Neuronal stem cell (in vitro differentiated cells): ENCODE measurements at regions not wholly inside any gene's neighbourhood (a gene's known extent, or its start where the extent isn't known, plus 50 kb on each side); places are given as distances from the start of the nearest gene placed in this dataset.

Source experiments
- DNase-seq: peaks from one replicate; pipeline ENCODE4 v3.0.0-alpha.2; 2013; ENCODE audit warnings: low spot score
- H2AFZ ChIP-seq: one replicate; pipeline ENCODE4 v1.6.1; 2013; ENCODE audit warnings: mild to moderate bottlenecking, low read length, inconsistent platforms
- H2AK5ac ChIP-seq: 2 replicates; pipeline ENCODE4 v1.6.1; 2013; ENCODE audit warnings: low read depth, mild to moderate bottlenecking, inconsistent platforms, low read length, moderate library complexity, mixed read lengths
- H2BK120ac ChIP-seq: 2 replicates; pipeline ENCODE4 v1.6.1; 2013; ENCODE audit warnings: low read depth, mild to moderate bottlenecking, inconsistent platforms, low read length, moderate library complexity, mixed read lengths
- H2BK12ac ChIP-seq: one replicate; pipeline ENCODE4 v1.6.1; 2013; ENCODE audit warnings: low read length, inconsistent platforms
- H2BK15ac ChIP-seq: 2 replicates; pipeline ENCODE4 v1.6.1; 2013; ENCODE audit warnings: mild to moderate bottlenecking, low read length, inconsistent platforms, mixed read lengths
- H2BK5ac ChIP-seq: one replicate; pipeline ENCODE4 v1.6.1; 2013; ENCODE audit warnings: inconsistent platforms, mild to moderate bottlenecking, low read length, moderate library complexity
- H3K14ac ChIP-seq: one replicate; pipeline ENCODE4 v1.6.1; 2013; ENCODE audit warnings: low read length, inconsistent platforms
- H3K18ac ChIP-seq: 2 replicates; pipeline ENCODE4 v1.6.1; 2013; ENCODE audit warnings: low read length, inconsistent platforms
- H3K23ac ChIP-seq: 2 replicates; pipeline ENCODE4 v1.6.1; 2013; ENCODE audit warnings: low read depth, mild to moderate bottlenecking, mixed read lengths, low read length, inconsistent platforms; ENCODE audit not compliant: poor library complexity
- H3K27ac ChIP-seq: replicated peaks from 3 replicates; pipeline ENCODE4 v1.5.1; 2013; ENCODE audit warnings: low read length, inconsistent platforms
- H3K27me3 ChIP-seq, 3 experiments: 2 replicates each; pipeline ENCODE4 v1.6.1; 2013; ENCODE audit warnings: low read length in 3 of 3, mild to moderate bottlenecking in 2 of 3, inconsistent platforms in 1 of 3, low read depth in 1 of 3, mixed read lengths in 1 of 3, moderate library complexity in 1 of 3; ENCODE audit not compliant: control insufficient read depth in 3 of 3, insufficient read depth in 3 of 3
- H3K36me3 ChIP-seq, 2 donors: replicated peaks in 1 of 2; 2 replicates each; pipeline ENCODE4 v1.6.1; 2013; ENCODE audit warnings: low read length in 2 of 2; ENCODE audit not compliant: control insufficient read depth in 2 of 2, insufficient read depth in 2 of 2
- H3K4ac ChIP-seq: 2 replicates; pipeline ENCODE4 v1.6.1; 2013; ENCODE audit warnings: inconsistent platforms, mild to moderate bottlenecking, low read length, moderate library complexity
- H3K4me1 ChIP-seq, 2 donors: 1 replicate in 1 of 2; 2 replicates in 1 of 2; pipeline ENCODE4 v1.6.1; 2013; ENCODE audit warnings: low read length in 2 of 2, low read depth in 1 of 2; ENCODE audit not compliant: control insufficient read depth in 2 of 2, insufficient read depth in 1 of 2
- H3K4me2 ChIP-seq: one replicate; pipeline ENCODE4 v1.6.1; 2013; ENCODE audit warnings: mild to moderate bottlenecking, low read length, inconsistent platforms; ENCODE audit not compliant: insufficient read depth, poor library complexity, severe bottlenecking
- H3K4me3 ChIP-seq, 2 donors: 2 replicates each; pipeline ENCODE4 v1.5.1; 2013; ENCODE audit warnings: low read length in 2 of 2, mild to moderate bottlenecking in 2 of 2, inconsistent platforms in 1 of 2, moderate library complexity in 1 of 2
- H3K79me1 ChIP-seq: one replicate; pipeline ENCODE4 v1.6.1; 2013; ENCODE audit warnings: low read depth, mild to moderate bottlenecking, inconsistent platforms, low read length, moderate library complexity
- H3K9ac ChIP-seq: one replicate; pipeline ENCODE4 v1.6.1; 2013; ENCODE audit warnings: mild to moderate bottlenecking, low read depth, low read length, inconsistent platforms; ENCODE audit not compliant: poor library complexity
- H3K9me3 ChIP-seq, 2 donors: replicated peaks in 1 of 2; 2 replicates each; pipeline versions ENCODE3 to v1.6.1; 2013; ENCODE audit warnings: low read length in 2 of 2, mild to moderate bottlenecking in 2 of 2, inconsistent platforms in 1 of 2, low read depth in 1 of 2, mixed read lengths in 1 of 2, moderate library complexity in 1 of 2; ENCODE audit not compliant: control insufficient read depth in 2 of 2, insufficient read depth in 1 of 2
- H4K8ac ChIP-seq: one replicate; pipeline ENCODE4 v1.6.1; 2013; ENCODE audit warnings: low read depth, mild to moderate bottlenecking, inconsistent platforms, low read length, moderate library complexity
- H4K91ac ChIP-seq: one replicate; pipeline ENCODE4 v1.6.1; 2013; ENCODE audit warnings: low read length, low read depth, mild to moderate bottlenecking, inconsistent platforms; ENCODE audit not compliant: poor library complexity
- WGBS, 2 donors: extraction: QIAGEN DNeasy Blood & Tissue Kit; methylation state at CpG; one replicate each; pipeline ENCODE4 v1.1.7; 2013; ENCODE audit warnings: missing lambda C conversion rate in 2 of 2, mixed read lengths in 1 of 2; ENCODE audit not compliant: insufficient read length in 2 of 2, insufficient replicate concordance in 1 of 2; ENCODE audit errors: extremely low coverage in 2 of 2; 5-methylcytosine and 5-hydroxymethylcytosine counted together

- peak overlapping the region in 1 of 2 donors; percentile 55 for H3K4me3 ChIP-seq
- no CpG with 5 or more reads among the region's 15 CpGs for WGBS, 2 donors
- DNase-seq = no peak
- H3K36me3 ChIP-seq = no peaks in the 10 kb centered on the region
- H4K8ac ChIP-seq = no peak overlapping the region
- H2BK120ac ChIP-seq = no peak overlapping the region
- H3K4ac ChIP-seq = no peak overlapping the region
- H3K27ac ChIP-seq = no peak overlapping the region
- no peak overlapping the region for H3K23ac ChIP-seq
- no peaks in the 10 kb centered on the region for H3K9me3 ChIP-seq
- no peak overlapping the region for H2AK5ac ChIP-seq
- H3K9ac ChIP-seq = no peak overlapping the region
- H2BK12ac ChIP-seq = no peak overlapping the region
- no peak overlapping the region for H3K18ac ChIP-seq
- H4K91ac ChIP-seq = no peak overlapping the region
- no peaks in the 10 kb centered on the region for H3K27me3 ChIP-seq
- no peaks in the 10 kb centered on the region for H3K79me1 ChIP-seq
- H2BK5ac ChIP-seq = no peak overlapping the region
- H2AFZ ChIP-seq = no peak overlapping the region
- peaks cover 0 to 8% of the 10 kb centered on the region in 2 donors for H3K4me1 ChIP-seq
- no peak overlapping the region for H3K4me2 ChIP-seq
- H3K14ac ChIP-seq = no peak overlapping the region
- H2BK15ac ChIP-seq = no peak overlapping the region
Measured at GRCh38 chr11:119823077-119823476, 94.1 kb upstream of the NECTIN1 start.

GRCh38 chr11:119816660-119817059 is 87.7 kb upstream of the NECTIN1 start:
- Histone ChIP-seq H3K14ac (no peak overlapping the region), H3K9me3 (no peaks in the 10 kb centered on the region), H3K36me3 (no peaks in the 10 kb centered on the region), H3K9ac (no peak overlapping the region), H3K27me3 (peaks cover 0 to 2% (median 0%) of the 10 kb centered on the region in 3 experiments), H2BK15ac (no peak overlapping the region), H3K4me2 (no peak overlapping the region), H2AFZ (no peak overlapping the region), H3K4me3 (no peak overlapping the region), H3K27ac (no peak overlapping the region), H2BK12ac (no peak overlapping the region), H3K4me1 (peaks cover 0 to 3% of the 10 kb centered on the region in 2 donors), H2BK120ac (no peak overlapping the region), H2BK5ac (no peak overlapping the region), H3K18ac (no peak overlapping the region), H3K23ac (no peak overlapping the region), H3K79me1 (no peaks in the 10 kb centered on the region), H4K91ac (no peak overlapping the region), H4K8ac (no peak overlapping the region), H2AK5ac (no peak overlapping the region), H3K4ac (no peak overlapping the region)
- WGBS, 2 donors = no CpG with 5 or more reads among the region's 2 CpGs
- DNase-seq = no peak

DNA sequence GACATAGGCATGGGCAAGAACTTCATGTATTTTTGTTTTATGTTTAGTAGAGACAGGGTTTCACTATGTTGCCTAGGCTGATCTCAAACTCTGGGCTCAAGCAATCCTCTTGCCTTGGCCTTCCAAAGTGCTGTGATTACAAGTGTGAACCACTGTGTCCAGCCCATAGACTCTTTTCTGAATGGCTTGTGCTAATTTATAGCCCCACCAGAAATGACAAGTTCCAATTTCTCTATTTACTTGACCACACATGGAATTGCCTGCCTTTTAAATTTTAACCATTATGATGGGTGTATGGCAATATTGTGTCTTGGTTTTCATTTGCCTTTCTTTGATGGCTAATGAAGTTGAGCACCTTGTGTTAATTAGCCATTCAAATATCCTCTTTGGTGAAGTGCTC is 85.8 kb upstream of the NECTIN1 start:
- H3K27ac ChIP-seq = no peak overlapping the region
- no peak overlapping the region for H3K9ac ChIP-seq
- no peak for DNase-seq
- H3K4me2 ChIP-seq = no peak overlapping the region
- no peak overlapping the region for H2BK12ac ChIP-seq
- peaks cover 0 to 3% (median 2%) of the 10 kb centered on the region in 3 experiments for H3K27me3 ChIP-seq
- no peaks in the 10 kb centered on the region for H3K36me3 ChIP-seq
- no peak overlapping the region for H3K4ac ChIP-seq
- no peak overlapping the region for H4K91ac ChIP-seq
- H2BK15ac ChIP-seq = no peak overlapping the region
- no peak overlapping the region for H2BK5ac ChIP-seq
- H3K4me3 ChIP-seq = no peak overlapping the region
- H3K79me1 ChIP-seq = no peaks in the 10 kb centered on the region
- no peak overlapping the region for H3K18ac ChIP-seq
- H3K14ac ChIP-seq = no peak overlapping the region
- H2AK5ac ChIP-seq = no peak overlapping the region
- no peaks in the 10 kb centered on the region for H3K9me3 ChIP-seq
- H3K4me1 ChIP-seq = peaks cover 0 to 3% of the 10 kb centered on the region in 2 donors
- no peak overlapping the region for H3K23ac ChIP-seq
- H2AFZ ChIP-seq = no peak overlapping the region
- no peak overlapping the region for H2BK120ac ChIP-seq
- no peak overlapping the region for H4K8ac ChIP-seq

DNA sequence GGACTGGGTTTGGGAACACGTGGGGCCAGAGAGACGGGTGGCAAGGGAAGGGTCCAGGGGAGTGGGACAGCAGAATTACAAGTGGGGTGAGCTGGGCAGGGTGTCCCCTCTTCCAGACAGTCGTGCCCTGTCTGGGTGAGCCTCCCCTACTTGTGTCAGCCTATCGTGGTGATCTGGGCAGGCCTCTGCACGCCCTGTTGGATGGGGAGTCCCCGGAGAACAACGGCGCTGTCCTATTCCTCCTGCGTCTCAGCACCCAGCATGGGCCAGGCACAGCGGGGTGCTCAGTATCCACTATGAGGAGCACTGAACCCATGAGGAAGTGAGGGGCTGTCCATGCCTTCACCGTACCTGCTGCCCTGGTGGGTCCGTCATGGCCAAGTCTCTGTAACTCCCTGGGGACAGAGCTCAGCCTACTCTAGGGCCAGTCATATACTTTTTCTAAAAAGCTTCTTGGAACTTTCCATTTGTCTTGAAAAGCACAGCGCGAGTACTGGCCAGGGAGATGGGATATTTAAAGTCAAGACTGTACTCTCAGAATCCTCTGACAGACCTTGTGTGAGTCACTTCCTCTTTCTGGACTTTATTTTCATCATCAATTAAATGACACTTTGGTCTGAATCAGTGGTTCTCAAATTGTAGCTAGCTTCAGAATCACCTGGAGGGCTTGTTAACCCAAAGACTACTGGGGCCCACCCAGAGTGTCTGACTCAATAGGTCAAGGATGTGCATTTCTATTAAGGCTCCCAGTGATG is 81.7 kb upstream of the NECTIN1 start:
- H2AK5ac ChIP-seq = no peak overlapping the region
- DNase-seq = no peak
- no peaks in the 10 kb centered on the region for H3K9me3 ChIP-seq
- WGBS, 2 donors = no CpG with 5 or more reads among the region's 14 CpGs
- no peak overlapping the region for H2BK15ac ChIP-seq
- no peak overlapping the region for H3K23ac ChIP-seq
- H4K8ac ChIP-seq = no peak overlapping the region
- H3K9ac ChIP-seq = no peak overlapping the region
- no peak overlapping the region for H3K4me2 ChIP-seq
- no peak overlapping the region for H3K27ac ChIP-seq
- peaks cover 0 to 14% (median 2%) of the 10 kb centered on the region in 3 experiments for H3K27me3 ChIP-seq
- no peak overlapping the region for H2BK120ac ChIP-seq
- no peaks in the 10 kb centered on the region for H3K36me3 ChIP-seq
- no peak overlapping the region for H3K4me3 ChIP-seq
- no peak overlapping the region for H2BK12ac ChIP-seq
- H3K79me1 ChIP-seq = no peaks in the 10 kb centered on the region
- no peak overlapping the region for H4K91ac ChIP-seq
- peak overlapping the region; percentile 8 for H3K18ac ChIP-seq
- H2AFZ ChIP-seq = no peak overlapping the region
- H2BK5ac ChIP-seq = no peak overlapping the region
- no peak overlapping the region for H3K14ac ChIP-seq
- no peak overlapping the region for H3K4ac ChIP-seq
- H3K4me1 ChIP-seq = peaks cover 0 to 2% of the 10 kb centered on the region in 2 donors
